ENCODE measurements at regions not wholly inside any gene's neighbourhood (a gene's known extent, or its start where the extent isn't known, plus 50 kb on each side); places are given as distances from the start of the nearest gene placed in this dataset.
A peak's percentile ranks its signal among the peaks of the same experiment; 100 is the strongest.
"Not testable (repeated sequence)": the region's sequence is repeated elsewhere in the genome, so short reads cannot be mapped to it uniquely, and the experiment has no call there.

DNA sequence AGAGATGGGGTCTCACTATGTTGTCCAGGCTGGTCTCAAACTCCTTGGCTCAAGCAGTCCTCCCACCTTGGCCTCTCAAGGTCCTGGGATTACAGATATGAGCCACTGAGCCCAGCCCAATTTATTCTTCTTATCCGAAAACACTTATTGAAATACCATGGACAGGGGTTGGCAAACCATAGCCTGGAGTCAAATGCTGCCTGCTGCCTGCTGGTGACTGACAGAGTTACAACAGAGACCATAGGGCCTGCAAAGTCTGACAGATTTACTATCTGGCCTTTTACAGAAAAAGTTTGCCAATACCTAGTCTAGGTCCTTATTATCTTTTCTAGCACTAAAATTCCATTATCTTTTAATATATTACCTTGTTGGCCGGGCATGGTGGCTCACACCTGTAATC lies 87.1 kb upstream of the ZNF281 start:
- no peak for FAIRE-seq

DNA sequence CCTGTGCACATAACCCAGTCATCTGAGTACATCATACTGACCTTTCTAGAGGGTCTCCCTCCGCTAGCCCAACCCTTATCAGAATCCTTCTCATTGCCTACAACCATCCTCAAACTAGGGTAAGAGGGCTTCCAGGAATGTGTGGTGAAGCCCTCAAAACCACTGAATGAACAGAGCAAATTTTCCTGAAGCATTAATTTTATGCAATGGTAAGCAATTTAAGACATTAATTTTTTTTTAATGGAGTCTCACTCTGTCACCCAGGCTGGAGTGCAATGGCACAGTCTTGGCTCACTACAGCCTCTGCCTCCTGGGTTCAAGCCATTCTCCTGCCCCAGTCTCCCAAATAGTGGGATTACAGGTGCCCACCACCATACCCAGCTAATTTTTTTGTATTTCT lies 86.1 kb upstream of the ZNF281 start:
- no peak for FAIRE-seq

DNA sequence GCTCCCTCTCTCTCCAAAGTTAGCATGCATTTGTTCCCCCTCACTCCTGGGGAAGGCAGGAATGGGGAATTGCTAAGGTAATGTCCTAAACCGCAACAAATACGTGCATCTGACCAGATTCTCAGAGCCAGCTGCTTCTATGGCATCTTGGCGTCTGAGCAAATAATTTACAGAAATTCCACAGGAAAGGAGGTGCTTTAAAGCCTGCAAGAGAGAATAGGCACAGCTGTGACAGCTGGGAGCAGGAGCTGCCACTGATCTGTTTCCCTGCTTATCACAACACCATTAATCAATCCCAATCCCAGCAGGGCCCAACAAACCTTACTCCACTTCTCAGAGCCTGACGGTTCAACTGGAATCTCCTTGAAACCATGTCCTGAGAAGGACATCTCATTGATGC lies 83.5 kb upstream of the ZNF281 start:
- FAIRE-seq, result no peak

DNA sequence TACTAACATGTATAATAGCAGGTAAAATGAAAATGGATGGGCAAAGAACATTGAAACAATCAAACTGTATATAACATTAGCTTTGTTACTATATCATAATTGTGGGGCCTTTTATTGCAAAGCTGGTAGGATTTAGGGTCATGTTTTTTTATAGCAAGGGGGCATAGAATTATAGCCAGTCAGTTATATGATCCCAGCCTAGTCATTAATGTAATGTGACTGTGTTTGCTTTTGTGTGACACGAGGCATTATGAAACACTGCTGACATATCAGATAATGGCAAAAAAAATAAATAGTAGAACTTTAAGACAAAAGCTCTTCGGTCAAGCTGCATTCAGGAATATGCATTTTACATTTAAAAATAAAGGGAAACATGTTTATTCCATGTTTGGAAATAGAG lies 81.3 kb upstream of the ZNF281 start:
- no peak for FAIRE-seq

DNA sequence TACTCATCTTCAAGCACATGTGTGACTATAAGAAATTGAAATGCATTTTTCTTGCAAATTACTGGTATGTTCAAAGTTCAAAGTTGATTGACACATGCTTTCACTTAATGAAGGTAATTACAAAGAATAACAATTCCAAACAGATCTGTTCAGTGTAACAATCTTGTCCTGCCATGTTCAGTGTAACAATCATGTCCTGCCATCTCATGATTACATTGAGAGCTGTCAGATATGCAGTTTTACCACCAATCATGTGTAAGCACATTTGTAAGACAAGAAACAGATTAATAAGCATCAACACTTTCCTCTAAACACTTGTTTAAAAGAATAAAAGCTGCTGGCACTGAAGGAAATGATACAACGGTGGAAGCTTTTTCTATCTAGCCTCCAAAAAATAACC lies 80.3 kb upstream of the ZNF281 start:
- no peak for FAIRE-seq

DNA sequence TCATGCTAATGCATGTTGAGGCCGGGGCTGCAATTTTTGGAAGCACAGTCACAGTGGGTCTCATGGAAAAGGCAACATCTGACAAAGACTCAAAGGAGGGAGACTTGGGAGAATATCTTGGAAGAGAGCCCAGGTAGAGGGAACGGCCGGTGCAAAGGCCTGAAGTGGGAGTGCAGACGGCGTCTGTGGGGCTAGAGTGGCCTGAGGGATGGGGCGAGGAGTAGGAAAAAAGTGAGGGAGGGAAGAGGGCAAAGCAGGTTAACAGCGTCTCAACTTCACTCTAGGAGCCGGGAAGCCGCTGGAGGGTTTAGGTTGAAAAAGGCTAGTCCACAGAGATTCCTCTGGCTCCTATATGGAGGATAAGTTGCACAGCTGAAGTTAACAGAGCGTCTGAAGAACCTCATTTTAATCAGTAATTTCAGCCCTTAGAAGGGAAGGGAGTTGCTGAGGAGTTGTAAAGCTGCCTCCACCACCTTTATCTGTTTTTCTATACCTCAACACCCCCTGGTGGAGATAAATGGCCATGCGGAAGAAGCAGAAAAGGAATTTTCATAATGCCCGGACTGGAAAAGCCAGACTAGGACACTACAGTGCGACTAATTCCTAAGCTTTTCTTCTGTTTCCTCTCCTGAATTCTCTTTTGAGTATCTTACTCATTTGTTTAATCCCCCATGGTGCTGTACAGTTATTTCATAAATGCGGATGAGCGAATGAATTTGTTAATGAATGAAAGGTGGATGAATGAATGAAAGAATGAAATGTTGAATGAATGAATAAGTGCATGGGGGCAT lies 78.7 kb upstream of the ZNF281 start:
- peak; percentile 58 for FAIRE-seq

DNA sequence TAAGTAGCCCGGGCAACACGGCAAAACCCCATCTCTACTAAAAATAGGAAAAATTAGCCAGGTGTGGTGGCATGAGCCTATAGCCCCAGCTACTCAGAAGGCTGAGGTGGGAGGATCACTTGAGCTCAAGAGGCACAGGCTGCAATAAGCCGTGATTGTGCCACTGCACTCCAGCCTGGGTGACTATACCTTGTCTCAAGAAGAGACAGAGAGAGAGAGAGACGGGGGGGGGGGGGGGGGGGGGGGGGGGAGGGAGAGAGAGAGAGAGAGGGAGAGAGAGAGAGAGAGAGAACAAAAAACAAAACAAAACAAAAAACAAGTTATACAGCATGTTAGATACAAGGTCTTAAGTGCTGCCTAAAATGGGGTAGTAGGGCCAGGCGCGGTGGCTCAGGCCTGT lies 77.8 kb upstream of the ZNF281 start:
- FAIRE-seq, result no peak

DNA sequence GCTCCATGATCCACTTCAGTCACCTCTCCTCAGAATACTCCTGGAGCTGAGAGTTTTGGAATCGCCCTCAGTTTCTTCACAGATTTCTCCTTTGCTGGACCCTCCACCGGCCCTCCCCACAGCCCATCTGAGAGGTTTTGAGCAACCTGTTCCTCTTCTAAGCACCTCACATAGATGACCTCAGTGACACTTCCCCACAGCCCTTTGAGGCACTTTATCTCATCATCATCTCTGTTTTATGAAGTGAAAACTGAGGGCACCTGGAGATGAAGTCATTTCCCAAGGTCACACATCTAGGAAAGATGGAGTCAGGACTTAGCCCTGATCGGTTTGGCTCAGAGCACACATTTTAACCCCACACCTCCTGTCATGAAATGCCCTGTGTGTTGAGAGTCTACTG lies 76.8 kb upstream of the ZNF281 start:
- no peak for FAIRE-seq

DNA sequence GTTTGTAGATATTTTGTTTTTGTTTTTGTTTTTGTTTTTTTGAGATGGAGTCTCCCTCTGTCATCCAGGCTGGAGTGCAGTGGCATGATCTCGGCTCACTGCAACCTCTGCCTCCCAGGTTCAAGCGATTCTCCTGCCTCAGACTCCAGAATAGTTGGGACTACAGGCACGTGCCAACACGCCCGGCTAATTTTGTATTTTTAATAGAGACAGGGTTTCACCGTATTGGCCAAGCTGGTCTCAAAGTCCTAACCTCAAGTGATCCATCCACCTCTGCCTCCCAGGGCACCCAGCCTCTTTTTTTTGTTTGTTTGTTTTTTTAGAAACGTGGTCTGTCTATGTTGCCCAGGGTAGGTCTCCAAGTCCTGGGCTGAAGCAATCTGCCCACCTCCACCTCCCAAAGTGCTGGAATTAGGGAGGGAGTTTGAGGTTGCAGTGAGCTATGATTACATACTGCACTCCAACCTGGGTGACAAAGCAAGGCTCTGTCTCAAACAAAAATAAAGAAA lies 74.7 kb upstream of the ZNF281 start:
- FAIRE-seq, result not testable (repeated sequence)

DNA sequence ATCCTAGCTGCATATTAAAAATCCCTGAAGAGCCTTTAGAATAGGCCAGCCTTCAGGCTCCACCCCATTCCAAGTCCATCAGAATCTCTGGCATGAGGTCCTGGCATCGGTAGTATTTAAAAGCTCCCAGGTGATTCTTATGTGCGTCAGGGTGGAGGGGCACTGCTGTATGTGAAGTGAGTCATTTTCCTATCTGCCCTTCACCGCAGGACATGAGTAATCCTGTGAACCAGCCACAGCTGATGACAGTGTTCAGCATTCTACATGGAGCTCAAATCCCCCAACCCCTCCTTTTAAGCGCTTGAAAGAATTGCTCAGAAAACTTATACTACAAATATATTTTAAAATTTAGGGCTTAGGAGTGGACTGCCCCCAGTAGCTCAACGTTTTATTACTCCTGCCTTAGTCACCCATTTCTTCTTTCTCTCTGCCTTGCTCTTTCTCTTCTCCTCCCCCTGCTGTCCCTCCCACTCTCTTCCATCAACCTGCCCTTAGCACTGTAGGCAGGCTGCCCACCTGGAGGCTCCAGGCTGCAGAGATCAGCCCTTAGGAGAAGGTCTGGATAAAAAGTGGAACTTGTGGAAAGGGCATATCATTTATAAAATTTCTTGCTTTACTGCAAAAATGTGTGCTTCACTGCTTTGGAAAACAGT lies 73.8 kb upstream of the ZNF281 start:
- no peak for FAIRE-seq

DNA sequence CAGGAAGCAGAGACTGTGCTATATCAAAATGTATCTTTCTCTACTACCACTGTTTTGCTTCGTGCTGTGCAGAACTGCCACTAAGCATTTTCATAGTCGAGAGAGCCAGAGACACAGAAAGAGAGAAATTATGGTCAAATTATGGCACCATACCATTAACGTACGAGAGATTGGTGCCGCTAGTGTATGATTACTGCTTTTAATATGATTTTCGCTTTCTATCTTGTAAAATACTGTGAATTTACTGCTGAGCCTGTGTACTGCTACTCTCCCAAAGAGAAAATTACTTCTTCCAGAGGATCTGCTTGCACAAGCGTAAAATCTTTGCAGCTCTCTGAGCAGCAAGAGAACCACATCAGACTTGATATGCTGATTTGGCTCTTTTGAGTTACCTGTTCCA lies 71.1 kb upstream of the ZNF281 start:
- FAIRE-seq, result no peak

DNA sequence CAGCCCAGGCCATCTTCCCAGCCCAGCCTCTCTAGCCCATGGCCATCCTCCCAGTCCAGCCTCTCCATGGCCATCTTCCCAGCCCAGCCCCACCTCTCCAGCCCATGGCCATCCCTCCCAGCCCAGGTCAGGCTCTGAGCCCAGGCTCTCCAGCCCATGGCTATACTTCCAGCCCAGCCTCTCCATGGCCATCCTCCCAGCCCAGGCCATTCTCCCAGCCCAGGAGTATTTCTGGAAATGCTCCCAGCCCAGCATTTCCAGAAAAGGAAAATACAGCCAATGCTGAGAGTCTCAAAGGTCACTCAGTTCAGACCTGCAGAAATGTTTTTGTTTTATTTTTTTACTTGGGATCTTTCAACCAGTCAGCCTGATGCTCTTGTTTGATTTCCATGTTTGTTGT lies 70.0 kb upstream of the ZNF281 start:
- FAIRE-seq, result no peak

DNA sequence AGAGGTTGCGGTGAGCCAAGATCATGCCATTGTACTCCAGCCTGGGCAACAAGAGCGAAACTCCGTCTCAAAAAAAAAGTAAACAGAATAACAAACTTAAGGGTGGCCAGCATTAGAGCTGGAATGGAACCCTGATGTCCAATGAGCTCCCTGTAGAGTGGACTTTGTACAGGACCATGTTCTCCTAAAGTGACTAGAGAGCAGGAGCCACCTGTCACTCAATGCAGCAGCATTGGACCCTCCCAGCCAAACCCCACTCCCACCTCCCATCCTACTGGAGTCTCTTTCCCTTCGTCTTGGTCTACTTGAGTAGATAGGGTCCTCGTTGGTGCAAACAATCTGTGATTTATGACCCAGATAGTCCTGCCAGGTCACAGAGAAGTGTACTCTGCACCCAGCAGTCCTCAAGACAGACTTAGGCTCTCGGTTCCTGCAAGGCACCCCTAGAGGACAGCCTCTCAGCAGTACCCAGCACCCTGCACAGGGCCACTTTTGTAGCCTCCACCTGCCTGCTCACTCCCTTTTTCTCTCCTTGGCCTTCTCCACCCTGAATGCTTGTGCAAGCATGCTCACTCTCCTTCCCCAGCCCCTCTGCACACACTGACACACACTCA lies 69.2 kb upstream of the ZNF281 start:
- FAIRE-seq, result no peak

DNA sequence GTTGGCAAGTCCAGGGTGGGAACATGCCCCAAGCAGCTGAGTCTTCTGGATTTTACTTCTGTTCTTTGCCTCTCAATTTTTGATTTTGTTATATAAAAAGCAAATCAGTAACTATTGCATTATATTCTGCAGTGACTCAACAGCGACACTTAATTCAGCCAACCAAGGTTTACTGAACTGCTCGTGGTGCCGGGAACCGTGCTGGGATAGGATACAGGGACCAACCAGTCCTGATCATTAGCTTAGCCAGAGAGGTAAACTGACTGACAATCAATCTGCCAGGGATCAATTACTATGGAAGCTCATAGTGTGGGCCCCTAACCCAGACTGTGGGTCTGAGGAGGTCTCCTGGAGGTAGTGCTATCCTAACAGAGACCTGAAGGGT lies 68.4 kb upstream of the ZNF281 start:
- FAIRE-seq, result no peak

DNA sequence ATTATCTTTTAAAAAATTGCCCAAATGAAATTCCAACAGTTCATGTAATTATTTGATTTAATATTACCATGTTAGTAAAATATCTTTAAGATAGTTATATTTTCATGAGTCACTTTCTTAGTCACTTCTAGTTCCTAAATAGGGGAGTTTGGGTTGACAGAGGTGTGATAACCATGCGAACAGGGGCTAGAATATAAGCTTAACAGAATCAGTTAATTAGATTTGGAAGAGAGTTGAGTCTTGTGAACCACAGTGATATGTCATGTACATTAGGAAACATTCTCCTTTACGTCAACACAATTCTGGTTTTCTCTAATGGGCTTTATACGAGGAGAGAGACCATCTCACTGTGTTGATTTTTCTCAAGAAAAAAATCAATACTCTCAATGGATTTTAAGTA lies 64.8 kb upstream of the ZNF281 start:
- FAIRE-seq, result no peak

DNA sequence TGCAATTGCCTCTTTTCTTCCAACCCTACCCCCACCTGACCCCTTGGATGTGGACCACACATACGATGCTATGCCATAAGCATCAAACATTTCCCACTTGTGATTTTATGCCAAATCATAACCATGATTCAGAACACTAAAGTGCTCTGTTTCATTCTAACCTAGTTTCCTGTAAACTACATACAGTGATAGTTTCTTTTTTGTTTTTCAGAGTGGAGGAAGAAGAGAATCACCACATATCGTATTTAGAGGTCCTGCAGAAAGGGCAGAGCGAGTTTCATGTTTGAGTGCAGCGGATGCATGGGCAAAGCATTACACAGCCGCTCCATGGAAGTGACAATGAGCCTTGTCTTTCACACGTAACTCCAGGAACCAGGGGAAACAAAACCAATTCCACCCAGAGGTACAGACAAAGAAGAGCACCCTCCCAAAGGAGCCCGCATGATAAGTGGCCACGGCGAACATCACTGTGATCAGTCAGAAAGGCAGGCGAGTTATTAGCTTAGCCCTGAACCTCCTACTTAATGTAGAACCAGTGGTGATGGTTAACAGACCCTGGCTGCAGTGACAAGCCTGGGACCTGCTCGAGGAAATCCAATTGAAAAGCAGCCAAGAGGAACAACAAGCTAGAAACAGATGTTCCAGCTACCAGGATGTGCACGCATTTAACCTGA lies 64.0 kb upstream of the ZNF281 start:
- FAIRE-seq, result no peak

DNA sequence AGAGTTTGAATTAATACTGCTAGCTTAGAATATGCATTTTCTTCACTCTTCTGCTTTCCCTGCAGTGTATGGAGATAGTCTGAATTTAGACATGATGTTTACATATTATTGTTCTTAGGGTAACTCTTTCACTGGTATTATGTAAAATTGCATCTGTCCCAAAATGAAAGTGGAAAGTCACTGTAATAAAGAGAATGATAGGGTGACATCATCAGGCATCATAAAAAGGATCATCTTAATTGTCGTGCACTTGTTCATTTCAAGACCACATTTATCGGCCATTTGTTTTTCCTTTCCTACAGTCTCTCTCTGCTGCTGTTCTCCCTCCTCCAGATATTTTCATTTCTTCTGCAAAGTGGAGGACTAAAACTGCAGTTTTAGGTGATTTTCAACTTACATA lies 61.9 kb upstream of the ZNF281 start:
- FAIRE-seq, result no peak

DNA sequence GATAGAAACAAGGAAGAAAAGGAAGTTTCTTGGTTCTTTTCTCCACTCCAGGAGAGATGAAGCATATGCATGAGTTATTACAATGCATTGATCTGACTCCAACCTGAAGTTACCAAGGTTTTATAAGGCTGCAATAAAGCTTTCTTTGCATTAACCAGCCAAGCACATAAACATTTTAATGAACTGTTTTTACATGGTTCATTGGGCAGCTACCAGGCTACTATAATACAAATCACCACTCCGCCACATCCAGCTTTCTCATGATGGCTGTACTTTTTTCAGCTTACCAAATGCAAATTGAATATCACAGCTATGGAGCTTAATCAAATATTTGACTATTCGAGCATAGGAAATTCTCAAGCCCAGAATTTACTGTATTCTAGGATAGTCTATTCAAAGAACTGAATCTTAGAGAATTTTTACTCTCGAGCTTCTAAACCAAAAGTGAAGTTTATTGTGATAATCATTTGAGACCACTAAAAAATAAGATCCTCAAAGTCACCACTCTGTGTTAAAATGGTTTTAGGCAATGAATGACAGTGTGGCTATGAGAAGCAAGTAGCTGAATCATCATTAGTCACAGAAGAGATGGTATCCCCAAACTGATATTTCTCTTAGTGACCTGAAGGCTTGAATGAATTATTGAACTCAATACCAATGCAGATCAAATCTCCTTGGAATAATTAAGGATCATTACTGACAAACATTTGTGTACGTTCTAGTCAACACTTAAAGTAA lies 58.6 kb upstream of the ZNF281 start:
- no peak for FAIRE-seq

DNA sequence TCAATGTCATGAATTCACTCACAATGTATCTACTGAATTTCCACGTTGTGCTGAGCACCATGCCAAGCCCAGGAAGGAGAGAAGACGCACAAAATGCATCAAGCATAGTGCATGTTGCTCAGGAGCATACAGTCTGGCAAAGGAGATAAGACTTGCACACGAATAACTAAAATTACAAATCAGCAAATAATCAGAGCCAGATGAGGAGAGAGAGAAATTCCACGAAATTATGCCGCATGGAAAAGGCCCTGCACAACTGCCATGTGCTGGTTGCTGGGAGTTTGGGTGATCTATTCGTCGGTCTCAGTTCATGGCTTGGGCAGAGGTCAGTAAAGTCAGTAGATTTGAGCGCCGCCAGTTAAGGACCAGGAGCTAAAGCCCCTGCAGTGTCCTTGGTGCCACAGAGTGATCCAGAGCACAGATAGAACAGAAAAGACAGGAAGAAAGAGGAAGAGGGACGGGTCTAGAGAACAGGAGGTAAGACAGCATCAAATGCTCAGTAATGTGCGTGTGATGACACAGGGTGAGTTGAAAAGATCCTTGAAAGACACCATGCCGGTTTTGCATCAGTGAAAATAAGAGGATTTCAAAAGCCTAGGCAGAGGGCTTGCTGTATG lies 55.1 kb upstream of the ZNF281 start:
- FAIRE-seq, result no peak
